Frontal cortex (tissue), 3 donors: ENCODE measurements at regions not wholly inside any gene's neighbourhood (a gene's known extent, or its start where the extent isn't known, plus 50 kb on each side); places are given as distances from the start of the nearest gene placed in this dataset.

Experiments used
- DNase-seq, 2 donors: peaks; one replicate each; pipeline ENCODE4 v3.0.0; 2012; ENCODE audit warnings: low spot score in 2 of 2
- FAIRE-seq: peaks from 2 replicates; lab custom pipeline; 2012; peaks lifted over from hg19 to GRCh38; lab: Jason Lieb, UNC
- donor health status: control.
- donor health status: control.
- donor health status: control.

DNA sequence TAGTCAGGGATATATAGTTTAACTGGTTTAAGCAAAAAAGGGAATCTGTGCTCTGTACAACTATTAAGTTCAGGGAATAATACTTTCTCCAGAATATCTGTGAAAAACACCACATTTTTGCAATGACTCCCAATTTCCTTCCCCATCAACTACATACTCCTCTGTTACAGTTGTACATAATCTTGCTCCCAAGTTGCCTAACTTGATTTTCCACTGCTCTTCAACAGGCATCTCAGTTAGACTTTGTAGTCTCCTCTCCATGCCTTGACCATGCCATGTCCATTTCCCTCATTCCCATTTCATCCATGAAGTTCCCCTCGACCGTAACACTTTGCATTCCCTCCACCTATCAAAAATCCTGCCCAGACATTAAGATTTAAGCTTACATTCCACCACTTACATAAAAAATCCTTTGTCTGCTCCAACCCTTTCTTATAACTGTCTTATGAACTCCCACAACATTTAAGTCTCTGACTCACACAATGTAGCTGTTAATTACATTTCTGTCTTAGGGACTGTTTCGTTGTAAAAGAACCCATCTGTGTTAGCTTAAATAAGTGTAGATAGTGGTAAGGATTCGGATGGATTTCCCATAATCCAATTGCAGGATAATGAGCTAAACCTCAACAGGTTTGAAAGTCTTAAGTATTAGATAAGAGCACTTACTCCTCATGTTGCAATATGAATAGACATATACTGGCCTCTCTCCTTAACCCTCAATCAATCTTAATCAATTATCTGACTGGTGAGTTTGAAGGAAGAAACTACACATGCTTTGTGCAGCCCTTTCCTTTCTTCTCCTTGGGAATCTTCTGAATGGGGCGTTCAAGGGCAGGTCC is 156.5 kb downstream of the PAWR start:
- FAIRE-seq = no peak
- DNase-seq = no peak

DNA sequence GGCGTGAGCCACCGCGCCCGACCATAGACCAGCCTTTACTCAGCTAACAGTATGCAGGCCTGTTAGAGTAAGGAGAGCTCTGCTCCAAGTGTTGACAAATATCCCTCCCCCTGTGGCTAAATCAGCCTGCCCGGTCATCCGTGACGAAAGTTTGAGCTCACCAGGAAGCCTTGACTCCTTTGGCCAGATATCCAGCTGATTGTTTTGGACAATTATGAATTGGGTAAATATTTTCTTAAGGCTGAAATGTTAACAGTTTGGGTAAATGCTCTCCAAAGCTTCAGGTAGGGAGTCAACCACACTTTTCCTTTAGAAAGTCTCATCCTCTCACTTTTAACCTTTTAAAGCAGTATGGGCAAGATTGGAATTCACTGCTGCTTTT is 157.9 kb downstream of the PAWR start:
- DNase-seq (no peak), FAIRE-seq (no peak)

DNA sequence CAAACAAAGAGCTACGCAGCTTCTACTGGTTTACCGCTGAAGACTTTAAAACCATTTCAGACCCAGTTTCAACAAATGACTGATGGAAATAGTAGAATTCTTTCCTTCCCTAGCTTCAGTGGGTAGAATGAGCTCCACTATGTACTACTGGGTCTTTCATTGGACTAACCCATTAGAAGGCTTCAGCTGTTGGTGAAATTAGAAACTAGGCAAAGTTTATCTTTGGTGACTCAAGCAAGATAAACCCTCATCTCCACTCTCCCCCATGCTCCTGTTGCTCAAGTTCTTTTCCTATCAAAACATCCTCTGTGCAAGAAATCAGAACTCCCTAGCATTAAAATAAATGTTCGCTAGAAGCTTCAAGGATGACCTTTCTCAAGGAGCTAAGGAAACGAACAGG is 159.2 kb downstream of the PAWR start:
- no peak for DNase-seq
- no peak for FAIRE-seq

DNA sequence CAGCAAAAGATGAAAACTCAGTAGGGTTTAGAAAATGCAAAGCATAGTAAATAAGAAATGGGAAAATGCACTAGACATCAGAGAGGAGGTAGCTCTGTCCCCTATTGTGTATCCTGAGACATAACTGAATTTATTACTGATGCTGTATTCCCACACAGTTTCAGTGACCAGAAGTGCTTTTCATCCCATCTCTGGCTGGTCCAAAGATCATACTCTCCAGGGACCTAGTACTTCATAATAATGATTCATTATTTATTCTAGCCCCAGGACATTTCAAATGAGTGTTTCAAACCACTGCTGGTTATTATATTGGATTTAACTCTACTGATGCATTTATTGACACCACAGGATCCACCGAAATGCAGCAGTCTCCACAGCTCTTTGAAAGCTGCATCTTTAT is 163.3 kb downstream of the PAWR start:
- FAIRE-seq = no peak
- no peak for DNase-seq

DNA sequence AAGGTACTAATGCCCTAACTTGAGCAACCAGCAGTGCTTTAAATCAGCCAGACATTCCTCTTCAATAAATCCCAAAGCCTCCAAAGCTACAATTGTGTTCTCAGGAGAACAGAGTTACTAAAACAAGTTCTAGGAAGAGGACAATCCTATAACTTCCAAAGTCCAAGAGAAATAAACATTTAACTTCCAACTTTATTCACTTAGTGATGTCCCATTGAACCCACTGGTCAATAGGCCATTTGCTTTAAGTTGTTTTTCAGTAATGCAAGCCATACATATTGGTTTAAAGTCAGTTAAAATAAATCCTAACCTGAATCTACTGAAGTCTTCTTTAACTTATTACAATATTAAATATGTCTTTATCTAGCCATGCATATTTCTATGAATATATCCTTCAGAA is 165.4 kb downstream of the PAWR start:
- no peak for DNase-seq
- FAIRE-seq = no peak

DNA sequence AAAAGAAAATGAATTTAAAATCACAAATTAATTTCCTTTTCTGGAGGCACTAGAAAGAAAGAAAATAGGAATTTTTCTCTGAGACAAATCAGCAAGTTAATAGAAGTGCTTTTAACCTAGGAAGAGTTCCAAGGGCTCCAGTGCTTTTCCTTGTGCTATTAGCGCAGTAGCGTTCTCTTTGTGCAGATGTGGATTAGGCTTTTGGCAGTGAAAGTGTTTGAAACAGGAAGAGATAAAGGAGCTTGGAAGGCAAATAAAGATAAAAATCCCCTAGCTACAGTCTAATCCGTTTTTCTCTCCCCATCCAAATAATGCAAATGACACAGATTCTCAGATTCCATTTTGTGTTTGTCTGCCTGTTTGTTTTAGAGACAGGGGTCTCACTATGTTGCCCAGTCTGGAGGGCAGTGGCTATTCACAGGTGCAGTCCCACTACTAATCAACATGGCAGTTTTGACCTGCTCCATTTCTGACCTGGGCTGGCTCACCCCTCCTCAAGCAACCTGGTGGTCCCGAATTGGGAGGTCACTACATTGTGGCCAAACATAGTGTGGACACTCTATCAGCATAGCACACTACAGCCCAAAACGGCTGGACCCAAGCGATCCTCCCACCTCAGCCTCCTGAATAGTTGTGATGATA is 166.1 kb downstream of the PAWR start:
- no peak for FAIRE-seq
- no peak for DNase-seq

DNA sequence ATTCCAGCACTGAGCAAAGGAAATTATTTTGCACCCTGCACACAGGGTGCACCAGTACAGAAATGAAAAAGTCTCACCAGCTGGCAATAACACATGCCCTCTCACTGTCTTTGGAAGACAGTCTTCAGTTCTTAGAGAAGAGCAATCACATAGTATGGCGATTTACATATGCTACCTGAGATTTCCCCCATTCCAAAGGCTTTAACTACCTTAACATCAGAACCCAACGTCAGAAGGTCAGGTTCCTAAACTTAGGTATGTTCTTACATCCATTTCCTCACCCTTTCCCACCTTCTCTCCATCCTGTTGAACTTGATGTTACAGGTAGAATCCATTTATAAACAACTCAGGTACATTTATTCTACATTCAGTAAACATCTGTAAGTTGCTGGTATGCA is 167.8 kb downstream of the PAWR start:
- FAIRE-seq (no peak), DNase-seq (no peak)

DNA sequence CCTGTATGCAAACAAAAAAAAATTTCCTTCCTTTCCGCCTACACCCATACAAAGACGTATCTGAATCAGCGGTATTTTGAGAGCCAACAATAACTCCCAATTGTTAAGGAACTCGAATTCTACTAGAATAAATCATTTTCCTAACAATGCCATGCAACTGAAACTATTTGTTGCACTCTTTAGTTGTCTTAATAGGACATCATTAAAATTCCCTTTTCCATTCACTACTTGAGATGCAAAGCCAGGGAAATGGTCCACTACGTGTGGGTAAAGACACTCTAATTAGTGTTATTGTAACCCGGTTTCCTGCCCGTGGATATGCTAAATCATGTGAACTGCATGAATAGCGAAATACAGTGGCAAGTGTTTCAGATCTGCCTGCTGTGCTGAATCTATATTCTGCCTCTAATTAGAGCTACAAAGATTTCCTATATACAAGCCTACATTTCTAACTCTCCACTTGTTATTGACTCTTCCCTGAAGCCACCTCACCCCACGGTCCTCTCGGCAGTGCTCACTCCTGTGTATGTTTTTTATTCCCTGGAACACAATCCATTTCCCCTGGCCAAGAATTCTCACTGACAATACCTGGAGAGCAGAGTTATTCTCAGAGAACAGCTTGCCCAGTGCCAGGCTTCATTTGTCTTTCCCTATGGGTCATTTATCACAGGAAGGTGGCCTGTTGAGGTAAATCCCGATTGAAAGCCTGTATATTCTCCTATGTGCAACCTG is 168.3 kb downstream of the PAWR start:
- FAIRE-seq (no peak), DNase-seq (peak in 1 of 2 donors; percentile 5)

DNA sequence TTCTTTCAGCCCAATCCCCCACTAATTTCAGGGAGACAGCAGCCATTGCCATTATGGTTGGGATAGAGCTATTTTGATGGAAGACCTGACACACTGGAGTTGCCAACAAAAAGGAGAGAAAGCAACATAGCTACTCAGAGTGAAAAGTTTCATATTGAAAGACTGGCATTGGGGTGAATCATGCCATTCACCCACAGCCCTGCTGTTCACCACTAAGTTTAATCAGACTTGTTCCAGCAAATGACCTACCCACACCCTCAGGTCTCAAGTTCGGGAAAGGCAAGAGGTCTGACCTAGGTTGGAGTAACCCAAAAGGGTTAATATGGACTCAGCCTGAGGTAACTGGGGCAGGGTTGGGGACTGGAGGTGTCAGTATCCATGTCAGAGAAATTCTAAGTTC is 169.2 kb downstream of the PAWR start:
- FAIRE-seq (no peak), DNase-seq (no peak)

DNA sequence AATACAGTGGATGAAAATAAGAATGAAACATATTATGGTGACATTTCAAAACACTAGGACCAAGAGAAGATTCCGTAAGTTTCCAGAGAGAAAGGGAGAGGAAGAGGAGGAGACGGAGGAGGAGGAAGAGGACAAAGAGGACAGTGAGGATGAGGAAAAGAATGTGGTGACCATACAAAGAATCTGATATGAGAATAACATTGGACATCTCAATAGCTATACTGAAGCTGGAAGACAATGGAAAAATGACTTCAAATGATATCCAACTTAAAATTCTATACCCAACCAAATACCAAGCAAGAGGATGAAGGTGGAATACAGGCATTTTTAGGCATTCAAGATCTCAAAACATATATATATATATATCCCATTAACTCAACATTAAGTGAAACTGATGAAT is 173.4 kb downstream of the PAWR start:
- no peak for DNase-seq

DNA sequence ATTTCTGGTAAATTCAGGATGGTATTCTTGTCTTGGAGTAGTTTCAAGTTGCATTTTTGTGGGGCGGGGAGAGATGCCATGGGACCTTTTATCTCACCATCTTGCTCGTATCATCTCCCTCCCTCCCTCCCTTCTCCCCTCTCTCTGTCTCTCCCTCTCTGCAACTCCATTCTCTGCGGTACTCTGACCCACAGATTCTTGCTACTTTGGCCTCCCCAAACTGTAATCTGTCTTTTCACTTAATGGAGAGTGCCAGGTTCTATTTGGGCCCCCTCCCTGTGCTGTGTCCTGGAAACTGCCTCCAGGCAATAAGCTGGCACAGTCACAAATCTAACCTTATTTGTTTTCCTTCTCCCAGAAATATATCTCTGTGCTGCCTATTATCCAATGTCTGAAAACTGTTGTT is 175.2 kb downstream of the PAWR start:
- FAIRE-seq (no peak), DNase-seq (no peak)

More for the DNA sequence above, 173.4 kb downstream of the PAWR start:
- FAIRE-seq = no peak

DNA sequence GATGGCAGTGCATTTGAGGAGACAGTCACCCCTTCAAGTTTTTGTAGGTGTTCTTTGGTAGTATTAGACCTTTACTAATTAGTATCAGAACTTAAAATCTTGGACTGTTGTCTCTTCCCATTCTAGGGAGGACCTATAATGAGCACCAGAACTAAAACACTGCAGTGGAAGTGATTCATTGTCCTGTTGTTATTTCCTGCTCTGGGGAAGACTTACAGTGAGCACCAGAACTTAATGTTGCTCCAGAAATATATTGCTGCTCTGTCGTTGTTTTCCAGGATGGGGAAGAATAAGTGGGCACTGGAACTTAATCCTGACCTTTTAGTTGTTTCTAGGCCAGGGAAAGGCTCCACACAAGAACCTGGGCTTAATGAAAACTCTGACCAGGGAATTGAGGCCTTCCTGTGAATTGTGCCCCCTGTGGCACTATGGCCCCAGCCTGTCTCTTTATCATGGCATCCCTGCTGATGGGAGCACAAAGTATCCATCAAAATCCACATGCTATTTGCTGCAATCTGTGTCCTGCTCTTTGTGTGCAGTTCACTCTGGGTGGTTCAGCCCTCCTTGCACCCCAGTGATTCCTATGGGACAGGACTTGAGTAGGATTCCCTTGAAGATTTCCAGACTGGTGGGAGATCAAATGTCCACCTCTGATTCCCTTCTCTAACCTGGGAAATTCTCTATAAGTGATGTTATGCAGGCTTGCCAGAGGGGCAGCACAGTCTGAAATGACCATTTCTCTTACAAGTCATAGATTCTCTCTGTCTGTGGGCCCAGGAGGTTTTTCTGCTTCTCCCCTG is 175.8 kb downstream of the PAWR start:
- DNase-seq (no peak), FAIRE-seq (no peak)

DNA sequence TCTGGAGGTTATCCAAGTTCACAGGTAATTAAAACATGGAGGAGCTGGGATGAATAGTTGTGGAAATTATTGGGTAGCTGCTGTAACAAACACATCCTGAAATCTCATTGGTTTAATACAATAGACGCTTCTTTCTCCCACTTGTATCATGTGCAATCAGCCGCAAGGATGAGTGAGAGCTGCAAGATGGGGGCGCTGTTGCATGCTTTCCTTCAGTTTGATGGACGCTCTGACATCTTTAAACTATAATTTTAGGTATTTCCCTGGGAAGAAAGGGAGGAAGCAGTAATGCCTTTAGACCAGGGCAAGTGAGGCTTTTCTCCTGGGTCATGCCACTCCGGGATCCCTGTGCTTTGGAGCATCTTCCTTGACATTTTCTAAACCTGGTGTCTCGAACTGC is 178.7 kb downstream of the PAWR start:
- no peak for FAIRE-seq
- DNase-seq = no peak

DNA sequence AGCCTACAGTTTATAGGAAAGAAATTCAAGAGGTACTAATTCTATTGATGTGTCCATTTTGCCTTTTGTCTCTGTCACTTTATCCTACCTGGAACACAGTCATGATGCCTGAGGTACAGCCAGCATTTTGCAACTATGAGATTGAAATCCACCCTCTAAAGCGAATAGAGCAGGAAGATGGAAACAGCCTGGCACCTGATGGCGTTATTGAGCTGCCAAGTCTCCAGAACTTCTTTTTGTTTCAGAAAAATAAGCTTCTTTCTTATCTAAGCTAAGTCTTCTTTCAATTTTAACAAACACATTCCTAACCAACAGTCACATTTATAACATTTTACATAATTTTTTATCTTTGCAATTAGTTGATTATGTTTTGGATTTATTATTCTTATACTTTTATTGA is 182.1 kb downstream of the PAWR start:
- DNase-seq (no peak), FAIRE-seq (no peak)
